ENCODE measurements at regions not wholly inside any gene's neighbourhood (a gene's known extent, or its start where the extent isn't known, plus 50 kb on each side); places are given as distances from the start of the nearest gene placed in this dataset.

GRCh38 chr1:34701326-34702060, 53.4 kb upstream of the GJB5 start:
- no peak for DNase-seq (ENCODE audit: low read depth in 2 of 2)
